WI38 (cell line): ENCODE measurements at regions not wholly inside any gene's neighbourhood (a gene's known extent, or its start where the extent isn't known, plus 50 kb on each side); places are given as distances from the start of the nearest gene placed in this dataset.

Experiments used
- H3K4me3 ChIP-seq: 2 replicates; pipeline ENCODE4 v1.5.1; 2011; ENCODE audit warnings: low read depth, mild to moderate bottlenecking, control low read depth, low read length
- TF ChIP-seq, protein P1 (sequence below): IDR thresholded peaks from 2 replicates; pipeline ENCODE4 v1.5.1; 2012; ENCODE audit warnings: low read depth, mild to moderate bottlenecking, control low read depth, low read length

DNA sequence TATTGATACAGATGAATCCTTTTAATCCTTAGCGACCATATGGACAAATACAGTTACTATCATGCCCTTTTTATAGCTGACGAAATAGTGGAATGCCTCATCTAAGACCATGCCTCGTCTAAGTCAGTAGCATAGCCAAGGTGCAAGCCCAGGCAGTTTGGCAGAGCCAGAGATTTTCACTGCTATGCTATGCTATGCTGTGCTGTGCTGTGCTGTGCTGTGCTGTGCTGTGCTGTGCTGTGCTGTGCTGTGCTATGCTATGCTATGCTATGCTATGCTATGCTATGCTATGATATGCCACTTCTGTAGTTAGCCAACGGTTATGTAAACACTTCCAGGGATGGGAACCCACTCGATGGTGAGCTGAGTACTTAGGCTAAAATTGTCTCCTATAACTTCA, 91.6 kb upstream of the MAP4K3 start:
- H3K4me3 ChIP-seq, result no peak overlapping the region
- TF ChIP-seq, protein P1, sequence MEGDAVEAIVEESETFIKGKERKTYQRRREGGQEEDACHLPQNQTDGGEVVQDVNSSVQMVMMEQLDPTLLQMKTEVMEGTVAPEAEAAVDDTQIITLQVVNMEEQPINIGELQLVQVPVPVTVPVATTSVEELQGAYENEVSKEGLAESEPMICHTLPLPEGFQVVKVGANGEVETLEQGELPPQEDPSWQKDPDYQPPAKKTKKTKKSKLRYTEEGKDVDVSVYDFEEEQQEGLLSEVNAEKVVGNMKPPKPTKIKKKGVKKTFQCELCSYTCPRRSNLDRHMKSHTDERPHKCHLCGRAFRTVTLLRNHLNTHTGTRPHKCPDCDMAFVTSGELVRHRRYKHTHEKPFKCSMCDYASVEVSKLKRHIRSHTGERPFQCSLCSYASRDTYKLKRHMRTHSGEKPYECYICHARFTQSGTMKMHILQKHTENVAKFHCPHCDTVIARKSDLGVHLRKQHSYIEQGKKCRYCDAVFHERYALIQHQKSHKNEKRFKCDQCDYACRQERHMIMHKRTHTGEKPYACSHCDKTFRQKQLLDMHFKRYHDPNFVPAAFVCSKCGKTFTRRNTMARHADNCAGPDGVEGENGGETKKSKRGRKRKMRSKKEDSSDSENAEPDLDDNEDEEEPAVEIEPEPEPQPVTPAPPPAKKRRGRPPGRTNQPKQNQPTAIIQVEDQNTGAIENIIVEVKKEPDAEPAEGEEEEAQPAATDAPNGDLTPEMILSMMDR, result no peak

DNA sequence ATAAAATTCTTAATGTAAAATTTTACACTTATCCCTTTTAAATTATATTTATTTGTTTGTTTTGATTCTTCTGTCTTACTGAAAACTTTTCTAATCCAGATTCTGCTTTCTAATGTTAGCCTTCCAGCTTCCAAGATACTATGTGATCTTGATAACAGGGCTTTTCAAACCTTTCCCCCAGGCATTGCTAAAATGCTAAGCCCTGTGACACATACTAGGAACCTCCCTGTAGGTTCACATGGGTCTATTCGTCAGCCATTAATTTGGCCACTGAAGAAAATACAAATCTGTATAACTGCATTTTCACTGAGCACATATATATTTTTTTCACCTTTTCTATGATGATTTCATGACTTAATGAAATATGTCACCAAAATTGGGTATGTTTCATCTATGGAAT, 92.8 kb upstream of the MAP4K3 start:
- no peak overlapping the region for H3K4me3 ChIP-seq
- TF ChIP-seq, protein P1, result no peak

DNA sequence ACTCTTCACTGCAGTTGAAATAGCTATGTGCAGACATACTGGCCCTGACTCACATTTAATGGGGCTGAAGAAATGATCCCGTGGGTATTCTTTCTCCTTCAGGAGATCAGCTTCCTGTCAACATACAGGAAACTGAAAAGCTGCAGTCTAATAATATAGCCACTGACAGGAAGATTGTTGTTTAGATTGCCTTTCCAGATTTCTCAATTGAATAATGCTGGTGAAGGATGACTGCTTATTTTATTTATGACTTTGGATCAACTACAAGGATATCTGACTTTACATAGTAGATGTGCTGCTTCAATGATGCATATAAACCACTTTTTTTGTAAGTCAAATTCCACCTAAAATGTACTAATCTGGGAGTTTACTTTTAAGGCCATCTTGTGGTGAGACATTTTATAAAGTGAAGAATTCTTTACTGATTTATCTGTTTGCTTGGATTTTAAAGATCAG, 93.4 kb upstream of the MAP4K3 start:
- no peak overlapping the region for H3K4me3 ChIP-seq
- TF ChIP-seq, protein P1, result no peak

DNA sequence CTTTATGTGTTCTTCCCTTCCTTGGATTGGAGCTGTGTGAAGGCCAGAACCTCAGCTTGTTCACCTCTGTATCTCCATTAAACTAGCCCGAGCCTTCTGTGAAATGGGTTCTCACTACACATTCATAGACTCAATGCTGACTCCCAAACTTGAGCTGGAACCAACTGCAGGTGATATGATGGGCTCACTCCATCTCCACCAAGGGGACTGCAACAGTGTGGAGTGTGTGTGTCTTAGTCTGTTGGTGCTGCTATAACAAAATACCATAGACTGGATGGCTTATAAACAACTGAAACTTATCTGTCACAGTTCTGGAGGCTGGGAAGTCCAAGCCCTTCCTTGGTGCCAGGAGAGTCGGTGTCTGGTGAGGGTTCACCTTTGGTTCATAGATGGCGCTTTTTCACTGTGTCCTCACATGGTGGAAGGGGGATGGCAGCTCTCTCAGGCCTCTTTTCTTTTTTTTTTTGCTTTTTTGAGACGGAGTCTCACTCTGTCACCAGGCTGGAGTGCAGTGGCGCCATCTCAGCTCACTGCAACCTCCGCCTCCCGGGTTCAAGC, 94.2 kb upstream of the MAP4K3 start:
- no peak overlapping the region for H3K4me3 ChIP-seq
- TF ChIP-seq, protein P1, result no peak

DNA sequence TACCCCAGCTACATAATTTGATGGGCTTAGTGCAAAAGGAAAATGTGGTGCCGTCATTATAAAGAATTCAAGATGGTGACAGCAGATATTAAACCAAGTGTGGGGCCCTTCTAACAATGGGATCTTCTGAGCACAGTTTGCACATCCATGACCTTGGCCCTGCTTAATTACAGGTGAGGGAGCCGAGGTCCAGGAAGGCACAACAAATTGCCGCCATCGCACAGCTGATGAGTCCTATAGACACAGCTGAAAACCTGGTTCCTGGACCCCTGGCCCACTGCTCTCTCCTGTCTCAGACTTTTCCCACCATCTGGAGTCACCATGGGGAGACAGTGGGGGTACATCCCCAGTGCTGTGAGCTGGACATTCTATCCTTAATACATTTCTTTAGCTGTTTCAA, 95.8 kb upstream of the MAP4K3 start:
- H3K4me3 ChIP-seq, result no peak overlapping the region
- TF ChIP-seq, protein P1, result no peak

DNA sequence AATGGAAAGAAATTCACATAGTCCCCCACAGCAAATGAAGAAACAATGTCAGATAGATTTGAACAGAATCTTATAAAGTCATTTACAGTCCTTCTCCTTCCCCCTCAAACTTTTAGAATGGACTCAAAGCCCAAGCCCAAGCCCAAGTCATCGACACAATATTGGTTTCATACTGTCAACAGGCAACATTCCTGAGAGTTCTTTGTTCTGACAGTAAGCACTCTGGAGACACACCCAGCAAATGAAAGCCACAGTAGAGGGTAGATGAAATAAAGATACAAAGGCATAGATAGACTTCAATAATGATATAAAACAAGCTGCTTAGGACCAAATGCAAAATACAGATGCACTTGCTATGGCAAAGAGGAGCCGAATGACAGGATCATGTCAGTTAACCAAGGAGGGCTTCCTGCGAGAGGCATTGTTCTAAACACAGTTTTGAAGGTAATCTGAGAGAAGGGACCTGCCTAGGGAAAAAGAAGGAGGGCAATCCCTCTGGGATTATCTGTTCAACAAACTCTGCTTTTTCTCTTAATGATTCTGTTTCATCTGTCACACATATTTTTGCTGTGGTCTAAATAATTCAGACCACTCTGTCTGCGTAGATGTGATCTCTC, 97.1 kb upstream of the MAP4K3 start:
- TF ChIP-seq, protein P1, result no peak
- H3K4me3 ChIP-seq, result no peak overlapping the region

DNA sequence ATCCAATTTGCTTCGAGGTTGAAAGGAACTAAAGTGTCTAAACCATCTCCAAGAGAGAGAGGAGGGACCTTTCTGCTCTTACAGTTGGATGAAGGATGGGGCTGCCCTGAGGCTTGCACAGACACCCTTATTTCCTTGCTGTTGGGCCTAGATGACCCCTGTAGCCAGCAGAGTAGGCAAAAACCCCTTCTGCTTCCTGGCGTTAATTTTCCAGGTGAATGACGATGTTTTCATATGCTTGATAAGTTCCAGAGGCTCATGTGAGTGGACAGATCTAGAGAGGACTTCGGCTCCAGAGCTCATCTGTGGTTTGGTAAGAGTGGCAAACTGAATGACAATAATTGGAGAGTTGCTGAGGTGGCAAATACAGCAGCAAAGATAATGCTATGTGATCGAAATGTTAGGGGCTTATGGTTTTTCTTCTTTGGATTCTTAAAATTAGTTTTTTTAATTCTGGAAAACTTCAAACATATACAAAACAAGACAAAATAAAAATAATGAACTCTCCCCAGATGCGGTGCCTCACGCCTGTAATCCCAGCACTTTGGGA, 98.6 kb upstream of the MAP4K3 start:
- H3K4me3 ChIP-seq, result no peak overlapping the region
- TF ChIP-seq, protein P1, result no peak
